ENCODE measurements at regions not wholly inside any gene's neighbourhood (a gene's known extent, or its start where the extent isn't known, plus 50 kb on each side); places are given as distances from the start of the nearest gene placed in this dataset.
"Not testable (repeated sequence)": the region's sequence is repeated elsewhere in the genome, so short reads cannot be mapped to it uniquely, and the experiment has no call there.

GRCh38 chr1:181172082-181172481 lies 83.6 kb downstream of the IER5 start:
- no peak for DNase-seq

GRCh38 chr1:181173761-181174447 lies 85.4 kb downstream of the IER5 start:
- no peak for DNase-seq

- no peak for DNase-seq
These were observed 86.4 kb downstream of the IER5 start for GRCh38 chr1:181174861-181175260.

GRCh38 chr1:181175356-181175910 lies 86.9 kb downstream of the IER5 start:
- DNase-seq, result no peak

- no peak for DNase-seq
These were observed 87.5 kb downstream of the IER5 start for GRCh38 chr1:181175955-181176354.

- DNase-seq, result no peak
These were observed 89.9 kb downstream of the IER5 start for GRCh38 chr1:181178241-181178879.

- no peak for DNase-seq
These were observed 90.9 kb downstream of the IER5 start for GRCh38 chr1:181179279-181179986.

GRCh38 chr1:181179987-181180365 lies 91.5 kb downstream of the IER5 start:
- DNase-seq, result peak; percentile 73

GRCh38 chr1:181180407-181181031 lies 92.0 kb downstream of the IER5 start:
- no peak for DNase-seq

GRCh38 chr1:181181792-181182585 lies 93.5 kb downstream of the IER5 start:
- no peak for DNase-seq

GRCh38 chr1:181184621-181185020 lies 96.1 kb downstream of the IER5 start:
- DNase-seq, result no peak

GRCh38 chr1:181185461-181185860 lies 97.0 kb downstream of the IER5 start:
- no peak for DNase-seq

GRCh38 chr1:181186133-181186532 lies 97.6 kb downstream of the IER5 start:
- not testable (repeated sequence) for DNase-seq

- DNase-seq, result no peak
These were observed 99.0 kb downstream of the IER5 start for GRCh38 chr1:181187337-181188126.

- no peak for DNase-seq
These were observed 100.7 kb downstream of the IER5 start for GRCh38 chr1:181189245-181189644.

GRCh38 chr1:181189691-181190363 lies 101.3 kb downstream of the IER5 start:
- DNase-seq, result peak; percentile 68

GRCh38 chr1:181190364-181191035 lies 102.0 kb downstream of the IER5 start:
- no peak for DNase-seq

GRCh38 chr1:181191494-181192040 lies 103.1 kb downstream of the IER5 start:
- no peak for DNase-seq

- no peak for DNase-seq
These were observed 103.8 kb downstream of the IER5 start for GRCh38 chr1:181192316-181192715.

Measured in hindlimb muscle (tissue), 1 donor.